IMR-90 (cell line): ENCODE measurements at regions not wholly inside any gene's neighbourhood (a gene's known extent, or its start where the extent isn't known, plus 50 kb on each side); places are given as distances from the start of the nearest gene placed in this dataset.

Experiments
- ATAC-seq: fragments of 200-7000 bp; cut with Tn5 transposase; 2 replicates; pipeline ENCODE4 v1.9.1; 2020; ENCODE audit warnings: low read depth, mild to moderate bottlenecking, moderate library complexity
- BruUV-seq: library from RNA; stranded (reverse); fragments of 400-500 nt; replicated peaks from 2 replicates; lab custom pipeline; 2021; lab: Mats Ljungman, UMichigan
- CTCF ChIA-PET: fragments of 300-600 bp; formaldehyde crosslinking; extraction: SDS; loops from one replicate; lab custom pipeline; 2021; ENCODE audit warnings: antibody characterized with exemption; lab: Yijun Ruan, JAX
- POLR2A ChIA-PET: fragments of 300-600 bp; sonication (Branson Sonifier 250); formaldehyde crosslinking; loops from one replicate; lab custom pipeline; 2022; ENCODE audit warnings: antibody characterized with exemption; ENCODE audit not compliant: unreplicated experiment; lab: Charles Lee
- DNase-seq: peaks from one replicate; pipeline ENCODE4 v3.0.0; 2013
- H2AFZ ChIP-seq: replicated peaks from 2 replicates; pipeline ENCODE3; 2013; ENCODE audit warnings: low read length, mild to moderate bottlenecking; ENCODE audit not compliant: poor library complexity
- H2AK5ac ChIP-seq: 2 replicates; pipeline ENCODE4 v1.6.1; 2013; ENCODE audit warnings: low read depth, low read length, inconsistent platforms
- H2AK9ac ChIP-seq: replicated peaks from 2 replicates; pipeline ENCODE3; 2013; ENCODE audit warnings: mild to moderate bottlenecking, low read depth, low read length, moderate library complexity; ENCODE audit not compliant: poor library complexity
- H2BK120ac ChIP-seq: 2 replicates; pipeline ENCODE4 v1.6.1; 2013; ENCODE audit warnings: low read depth, low read length, inconsistent platforms
- H2BK15ac ChIP-seq: 3 replicates; pipeline ENCODE4 v1.6.1; 2013; ENCODE audit warnings: low read depth, low read length, inconsistent platforms
- H2BK20ac ChIP-seq: 2 replicates; pipeline ENCODE4 v1.6.1; 2013; ENCODE audit warnings: low read depth, mild to moderate bottlenecking, inconsistent platforms, low read length, moderate library complexity
- H2BK5ac ChIP-seq: 2 replicates; pipeline ENCODE4 v1.6.1; 2013; ENCODE audit warnings: mild to moderate bottlenecking, low read depth, low read length, inconsistent platforms; ENCODE audit not compliant: poor library complexity, severe bottlenecking
- H3K14ac ChIP-seq: replicated peaks from 2 replicates; pipeline ENCODE4 v1.6.1; 2013; ENCODE audit warnings: low read depth, low read length, inconsistent platforms
- H3K18ac ChIP-seq: 2 replicates; pipeline ENCODE4 v1.6.1; 2013; ENCODE audit warnings: low read depth, low read length, control low read depth
- H3K23ac ChIP-seq: 2 replicates; pipeline ENCODE4 v1.6.1; 2013; ENCODE audit warnings: low read depth, low read length, inconsistent platforms
- H3K27ac ChIP-seq: 2 replicates; pipeline ENCODE4 v1.5.1; 2013; ENCODE audit warnings: mild to moderate bottlenecking, control low read depth, low read length; ENCODE audit not compliant: insufficient read depth
- H3K27me3 ChIP-seq: 2 replicates; pipeline ENCODE4 v1.6.1; 2013; ENCODE audit warnings: low read length; ENCODE audit not compliant: control insufficient read depth, insufficient read depth
- H3K36me3 ChIP-seq: 2 replicates; pipeline ENCODE4 v1.6.1; 2013; ENCODE audit warnings: low read length, mixed read lengths; ENCODE audit not compliant: control insufficient read depth, insufficient read depth
- H3K4ac ChIP-seq: 2 replicates; pipeline ENCODE4 v1.6.1; 2013; ENCODE audit warnings: low read depth, low read length, inconsistent platforms
- H3K4me1 ChIP-seq: 2 replicates; pipeline ENCODE4 v1.6.1; 2013; ENCODE audit warnings: low read length, mixed read lengths; ENCODE audit not compliant: control insufficient read depth, insufficient read depth
- H3K4me2 ChIP-seq: 2 replicates; pipeline ENCODE4 v1.6.1; 2013; ENCODE audit warnings: low read depth, mild to moderate bottlenecking, control low read depth, low read length, moderate library complexity
- H3K4me3 ChIP-seq: 2 replicates; pipeline ENCODE4 v1.5.1; 2013; ENCODE audit warnings: low read depth, mild to moderate bottlenecking, control low read depth, low read length, moderate library complexity; ENCODE audit not compliant: insufficient read depth
- H3K56ac ChIP-seq: 2 replicates; pipeline ENCODE4 v1.6.1; 2013; ENCODE audit warnings: low read length, inconsistent platforms; ENCODE audit not compliant: insufficient read depth; ENCODE audit errors: extremely low read depth
- H3K79me1 ChIP-seq, 2 experiments: 2 replicates each; pipeline ENCODE4 v1.6.1; 2013; ENCODE audit warnings: low read length in 2 of 2, inconsistent platforms in 1 of 2, low read depth in 1 of 2
- H3K9ac ChIP-seq: 2 replicates; pipeline ENCODE4 v1.6.1; 2013; ENCODE audit warnings: low read depth, low read length, control low read depth
- H3K9me1 ChIP-seq: 2 replicates; pipeline ENCODE4 v1.6.1; 2013; ENCODE audit warnings: low read length, inconsistent platforms; ENCODE audit not compliant: insufficient read depth
- H3K9me3 ChIP-seq: 2 replicates; pipeline ENCODE4 v1.6.1; 2013; ENCODE audit warnings: low read length; ENCODE audit not compliant: control insufficient read depth, insufficient read depth
- H4K20me1 ChIP-seq: 2 replicates; pipeline ENCODE4 v1.6.1; 2013; ENCODE audit warnings: low read length, inconsistent platforms; ENCODE audit not compliant: insufficient read depth
- H4K5ac ChIP-seq: 2 replicates; pipeline ENCODE4 v1.6.1; 2013; ENCODE audit warnings: mild to moderate bottlenecking, low read depth, low read length, control low read depth
- H4K8ac ChIP-seq, 2 experiments: 2 replicates each; pipeline ENCODE4 v1.6.1; 2013; ENCODE audit warnings: low read depth in 2 of 2, low read length in 2 of 2, control low read depth in 1 of 2, inconsistent platforms in 1 of 2
- H4K91ac ChIP-seq: 2 replicates; pipeline ENCODE4 v1.6.1; 2013; ENCODE audit warnings: low read depth, low read length, inconsistent platforms; ENCODE audit not compliant: insufficient read depth
- BHLHE40 ChIP-seq: fragments of 150-350 bp; IDR thresholded peaks from 2 replicates; pipeline ENCODE4 v1.6.1; 2016; ENCODE audit warnings: mild to moderate bottlenecking, low read depth, low read length
- CEBPB ChIP-seq: IDR thresholded peaks from 2 replicates; pipeline ENCODE4 v1.6.1; 2012; ENCODE audit warnings: low read depth, low read length, improper control_type of control experiment
- CHD1 ChIP-seq: IDR thresholded peaks from 2 replicates; pipeline ENCODE4 v1.6.1; 2012; ENCODE audit warnings: low read depth, low read length, improper control_type of control experiment
- FOS ChIP-seq: fragments of 150-350 bp; IDR thresholded peaks from 2 replicates; pipeline ENCODE4 v1.6.1; 2016; ENCODE audit warnings: low read depth, low read length
- MAFK ChIP-seq: IDR thresholded peaks from 2 replicates; pipeline ENCODE4 v1.6.1; 2012; ENCODE audit warnings: low read depth, low read length, improper control_type of control experiment
- MAZ ChIP-seq: IDR thresholded peaks from 2 replicates; pipeline ENCODE4 v1.6.1; 2012; ENCODE audit warnings: low read depth, mild to moderate bottlenecking, low read length, improper control_type of control experiment, moderate library complexity, borderline replicate concordance
- MXI1 ChIP-seq: IDR thresholded peaks from 2 replicates; pipeline ENCODE4 v1.6.1; 2012; ENCODE audit warnings: low read depth, mild to moderate bottlenecking, low read length, moderate library complexity, borderline replicate concordance
- NFE2L2 ChIP-seq: fragments of 150-350 bp; IDR thresholded peaks from 2 replicates; pipeline ENCODE4 v1.6.1; 2016; ENCODE audit warnings: low read depth, mild to moderate bottlenecking, low read length
- POLR2A ChIP-seq: IDR thresholded peaks from 2 replicates; pipeline ENCODE4 v1.6.1; 2012; ENCODE audit warnings: mild to moderate bottlenecking, low read depth, low read length
- RAD21 ChIP-seq: IDR thresholded peaks from 2 replicates; pipeline ENCODE4 v1.6.1; 2012; ENCODE audit warnings: low read length, improper control_type of control experiment
- RCOR1 ChIP-seq: IDR thresholded peaks from 2 replicates; pipeline ENCODE4 v1.6.1; 2012; ENCODE audit warnings: mild to moderate bottlenecking, low read length, improper control_type of control experiment; ENCODE audit not compliant: insufficient replicate concordance
- SMC3 ChIP-seq: fragments of 150-350 bp; IDR thresholded peaks from 2 replicates; pipeline ENCODE4 v1.6.1; 2016; ENCODE audit warnings: low read depth, mild to moderate bottlenecking, antibody characterized with exemption, low read length, moderate library complexity
- USF2 ChIP-seq: fragments of 150-350 bp; IDR thresholded peaks from 2 replicates; pipeline ENCODE4 v1.6.1; 2017; ENCODE audit warnings: mild to moderate bottlenecking, antibody characterized with exemption, low read length, low read depth
- WGBS, 2 experiments: methylation state at CpG; one replicate each; pipeline versions ENCODE4 v1.1.5 to v1.1.7; 2013; ENCODE audit warnings: missing lambda C conversion rate in 2 of 2; ENCODE audit not compliant: insufficient read length in 1 of 2; ENCODE audit errors: extremely low coverage in 2 of 2; 5-methylcytosine and 5-hydroxymethylcytosine counted together
- dilution Hi-C: fragments of 300-500 bp; cut with HindIII; formaldehyde crosslinking; loops from one replicate; pipeline ENCODE4 v1.14.3; 2018; ENCODE audit warnings: low sequenced_read_pairs; ENCODE audit not compliant: unreplicated experiment
- in situ Hi-C: fragments of 300-500 bp; cut with MboI; formaldehyde crosslinking; loops from 3 replicates; pipeline ENCODE4 v1.14.3; 2019; ENCODE audit warnings: low sequenced_read_pairs, inconsistent platforms, mixed read lengths
- intact Hi-C: fragments of 100-400 bp; cut with micrococcal nuclease; formaldehyde crosslinking; loops from 2 replicates; pipeline ENCODE4 v1.10.0; 2022
- TF ChIP-seq, protein P1 (sequence below): conservative IDR thresholded peaks from 2 replicates; pipeline ENCODE4 v1.5.1; 2012; ENCODE audit warnings: mild to moderate bottlenecking, low read depth, low read length, improper control_type of control experiment
- TF ChIP-seq, protein P2 (sequence below): fragments of 150-350 bp; IDR thresholded peaks from 2 replicates; pipeline ENCODE4 v1.6.1; 2016; ENCODE audit warnings: low read depth, mild to moderate bottlenecking, low read length, moderate library complexity, borderline replicate concordance

- no CpG with 5 or more reads among the region's 2 CpGs for WGBS, 2 experiments
- dilution Hi-C loops: no loop called here
Observed at GRCh38 chr7:26978146-26978545, 113.8 kb upstream of the SKAP2 start.

More at GRCh38 chr7:26978146-26978545, 113.8 kb upstream of the SKAP2 start:
- ChIA-PET CTCF (no interaction called here), POLR2A (no interaction called here)
- H4K8ac ChIP-seq: no peak overlapping the region
- H3K18ac ChIP-seq: no peak overlapping the region
- TF ChIP-seq FOS: no peak
- TF ChIP-seq MAZ: no peak
- TF ChIP-seq CEBPB: no peak
- TF ChIP-seq, protein P1, sequence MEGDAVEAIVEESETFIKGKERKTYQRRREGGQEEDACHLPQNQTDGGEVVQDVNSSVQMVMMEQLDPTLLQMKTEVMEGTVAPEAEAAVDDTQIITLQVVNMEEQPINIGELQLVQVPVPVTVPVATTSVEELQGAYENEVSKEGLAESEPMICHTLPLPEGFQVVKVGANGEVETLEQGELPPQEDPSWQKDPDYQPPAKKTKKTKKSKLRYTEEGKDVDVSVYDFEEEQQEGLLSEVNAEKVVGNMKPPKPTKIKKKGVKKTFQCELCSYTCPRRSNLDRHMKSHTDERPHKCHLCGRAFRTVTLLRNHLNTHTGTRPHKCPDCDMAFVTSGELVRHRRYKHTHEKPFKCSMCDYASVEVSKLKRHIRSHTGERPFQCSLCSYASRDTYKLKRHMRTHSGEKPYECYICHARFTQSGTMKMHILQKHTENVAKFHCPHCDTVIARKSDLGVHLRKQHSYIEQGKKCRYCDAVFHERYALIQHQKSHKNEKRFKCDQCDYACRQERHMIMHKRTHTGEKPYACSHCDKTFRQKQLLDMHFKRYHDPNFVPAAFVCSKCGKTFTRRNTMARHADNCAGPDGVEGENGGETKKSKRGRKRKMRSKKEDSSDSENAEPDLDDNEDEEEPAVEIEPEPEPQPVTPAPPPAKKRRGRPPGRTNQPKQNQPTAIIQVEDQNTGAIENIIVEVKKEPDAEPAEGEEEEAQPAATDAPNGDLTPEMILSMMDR: no peak
- TF ChIP-seq NFE2L2: no peak
- no peak for TF ChIP-seq RAD21
- no peak for TF ChIP-seq SMC3
- TF ChIP-seq RCOR1: no peak
- no peak for TF ChIP-seq CHD1
- no peak for TF ChIP-seq BHLHE40
- no peak for TF ChIP-seq MAFK
- TF ChIP-seq POLR2A: no peak
- TF ChIP-seq MXI1: no peak
- TF ChIP-seq USF2: no peak
- TF ChIP-seq, protein P2, sequence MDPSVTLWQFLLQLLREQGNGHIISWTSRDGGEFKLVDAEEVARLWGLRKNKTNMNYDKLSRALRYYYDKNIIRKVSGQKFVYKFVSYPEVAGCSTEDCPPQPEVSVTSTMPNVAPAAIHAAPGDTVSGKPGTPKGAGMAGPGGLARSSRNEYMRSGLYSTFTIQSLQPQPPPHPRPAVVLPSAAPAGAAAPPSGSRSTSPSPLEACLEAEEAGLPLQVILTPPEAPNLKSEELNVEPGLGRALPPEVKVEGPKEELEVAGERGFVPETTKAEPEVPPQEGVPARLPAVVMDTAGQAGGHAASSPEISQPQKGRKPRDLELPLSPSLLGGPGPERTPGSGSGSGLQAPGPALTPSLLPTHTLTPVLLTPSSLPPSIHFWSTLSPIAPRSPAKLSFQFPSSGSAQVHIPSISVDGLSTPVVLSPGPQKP: no peak
- no peak overlapping the region for H2BK120ac ChIP-seq
- ATAC-seq: no peak
- intact Hi-C loops (no loop called here), in situ Hi-C loops (no loop called here)
- H3K27ac ChIP-seq: no peak overlapping the region
- H3K4me3 ChIP-seq: no peak overlapping the region
- no peak overlapping the region for H3K23ac ChIP-seq
- H2BK20ac ChIP-seq: no peak overlapping the region
- no TSS peak for BruUV-seq
- no peak overlapping the region for H4K5ac ChIP-seq
- H3K4me2 ChIP-seq: no peak overlapping the region
- H2AK9ac ChIP-seq: no peak overlapping the region
- peaks cover 4% of the 10 kb centered on the region for H3K9me3 ChIP-seq
- no peak for DNase-seq
- H3K4ac ChIP-seq: no peak overlapping the region
- peaks cover 4% of the 10 kb centered on the region for H3K27me3 ChIP-seq
- no peaks in the 10 kb centered on the region for H3K79me1 ChIP-seq
- no peak overlapping the region for H2BK5ac ChIP-seq
- no peaks in the 10 kb centered on the region for H3K36me3 ChIP-seq
- H3K4me1 ChIP-seq: no peaks in the 10 kb centered on the region
- H2BK15ac ChIP-seq: no peak overlapping the region
- no peak overlapping the region for H2AK5ac ChIP-seq
- no peak overlapping the region for H2AFZ ChIP-seq
- H3K9me1 ChIP-seq: no peaks in the 10 kb centered on the region
- no peak overlapping the region for H3K56ac ChIP-seq
- no peak overlapping the region for H4K91ac ChIP-seq
- no peak overlapping the region for H3K9ac ChIP-seq
- H4K20me1 ChIP-seq: no peaks in the 10 kb centered on the region
- no peak overlapping the region for H3K14ac ChIP-seq
